K562 (cell line): ENCODE measurements at regions not wholly inside any gene's neighbourhood (a gene's known extent, or its start where the extent isn't known, plus 50 kb on each side); places are given as distances from the start of the nearest gene placed in this dataset.

Experiments used
- ATAC-seq: fragments of 200-7000 bp; cut with Tn5 transposase; 3 replicates; pipeline ENCODE4 v1.9.1; 2020; ENCODE audit warnings: moderate library complexity
- BruUV-seq: library from RNA; stranded (reverse); fragments of 400-500 nt; replicated peaks from 2 replicates; lab custom pipeline; 2021; lab: Mats Ljungman, UMichigan
- CTCF ChIA-PET: fragments of 300-600 bp; formaldehyde crosslinking; extraction: SDS; loops from one replicate; lab custom pipeline; 2021; ENCODE audit warnings: low intra/inter-chr PET ratio; lab: Yijun Ruan, JAX
- POLR2A ChIA-PET: fragments of 300-600, 350-650 bp; sonication (Branson Sonifier 250); formaldehyde crosslinking; extraction: SDS; loops from one replicate; lab custom pipeline; 2021; ENCODE audit warnings: antibody characterized with exemption, inconsistent platforms; lab: Yijun Ruan, JAX
- DNase-seq, 4 experiments: peaks; one replicate each; pipeline versions ENCODE4 v3.0.0 to v3.0.0-alpha.2; 2011 to 2018; ENCODE audit warnings: low spot score in 3 of 4, mixed read lengths in 3 of 4; ENCODE audit errors: extremely low read depth in 1 of 4
- FAIRE-seq: peaks from 2 replicates; lab custom pipeline; 2011; peaks lifted over from hg19 to GRCh38; lab: Jason Lieb, UNC
- H2AFZ ChIP-seq: 2 replicates; pipeline ENCODE4 v1.6.0; 2011; ENCODE audit warnings: low read depth, low read length, control low read depth, inconsistent platforms
- H3K27ac ChIP-seq: fragments of 200-600 bp; 3 replicates; pipeline ENCODE4 v1.8.0; 2011; ENCODE audit warnings: low read depth, mild to moderate bottlenecking, control low read depth, inconsistent platforms, low read length, moderate library complexity, mixed read lengths; ENCODE audit errors: extremely low read depth
- H3K27me3 ChIP-seq, 2 experiments: fragments of 300-600 bp in 1 of 2; 2 replicates in 1 of 2; 3 replicates in 1 of 2; pipeline versions ENCODE4 v1.6.0 to v1.8.0; 2011; ENCODE audit warnings: inconsistent platforms in 2 of 2, low read length in 2 of 2, mild to moderate bottlenecking in 1 of 2, mixed read lengths in 1 of 2, moderate library complexity in 1 of 2; ENCODE audit not compliant: control insufficient read depth in 2 of 2, insufficient read depth in 2 of 2
- H3K36me3 ChIP-seq: fragments of 300-600 bp; 3 replicates; pipeline ENCODE4 v1.8.0; 2011; ENCODE audit warnings: mild to moderate bottlenecking, low read length, inconsistent platforms; ENCODE audit not compliant: control insufficient read depth, insufficient read depth
- H3K4me1 ChIP-seq, 2 experiments: fragments of 200-600 bp in 1 of 2; replicated peaks in 1 of 2; 2 replicates in 1 of 2; 3 replicates in 1 of 2; pipeline versions ENCODE4 v1.5.1 to v1.8.0; 2011; ENCODE audit warnings: inconsistent platforms in 2 of 2, low read length in 2 of 2, mild to moderate bottlenecking in 1 of 2, mixed read lengths in 1 of 2, moderate library complexity in 1 of 2; ENCODE audit not compliant: control insufficient read depth in 2 of 2, insufficient read depth in 2 of 2
- H3K4me2 ChIP-seq: 2 replicates; pipeline ENCODE4 v1.6.1; 2011; ENCODE audit warnings: low read length, control low read depth, inconsistent platforms, mixed read lengths; ENCODE audit not compliant: insufficient read depth
- H3K4me3 ChIP-seq: fragments of 200-600 bp; sonication (generic), shearing (Covaris generic); 2 replicates; pipeline ENCODE4 v1.5.1; 2016; ENCODE audit warnings: control low read depth, inconsistent platforms
- H3K79me2 ChIP-seq: fragments of 200-600 bp; 3 replicates; pipeline ENCODE4 v1.8.0; 2011; ENCODE audit warnings: low read length, inconsistent platforms; ENCODE audit not compliant: control insufficient read depth, insufficient read depth
- H3K9ac ChIP-seq, 2 experiments: 2 replicates each; pipeline versions ENCODE4 v1.6.0 to v1.6.1; 2011; ENCODE audit warnings: low read depth in 2 of 2, low read length in 2 of 2, control low read depth in 1 of 2, inconsistent platforms in 1 of 2, mild to moderate bottlenecking in 1 of 2, mixed read lengths in 1 of 2; ENCODE audit not compliant: insufficient read depth in 1 of 2
- H3K9me1 ChIP-seq: one replicate; pipeline ENCODE4 v1.6.0; 2011; ENCODE audit warnings: inconsistent platforms, mild to moderate bottlenecking, low read length, moderate library complexity; ENCODE audit not compliant: control insufficient read depth, insufficient read depth
- H3K9me3 ChIP-seq: replicated peaks from 2 replicates; pipeline ENCODE4 v1.5.1; 2011; ENCODE audit warnings: low read depth, low read length, inconsistent platforms; ENCODE audit not compliant: control insufficient read depth, insufficient read depth
- H4K20me1 ChIP-seq: replicated peaks from 2 replicates; pipeline ENCODE4 v1.6.1; 2011; ENCODE audit warnings: low read length, inconsistent platforms, mixed read lengths; ENCODE audit not compliant: control insufficient read depth, insufficient read depth
- WGBS: fragments of 100-300 bp; shearing (Covaris generic); methylation state at CpG from one replicate; pipeline ENCODE4 v1.1.6; 2016; ENCODE audit warnings: low coverage, mixed read lengths; ENCODE audit not compliant: insufficient coverage; ENCODE audit errors: missing lambda C conversion rate; 5-methylcytosine and 5-hydroxymethylcytosine counted together
- in situ Hi-C: fragments of 300-500 bp; cut with MboI; formaldehyde crosslinking; loops from 4 replicates; pipeline ENCODE4 v1.15.0; 2018; ENCODE audit warnings: inconsistent platforms, mixed read lengths
- intact Hi-C: fragments of 100-400 bp; cut with micrococcal nuclease; formaldehyde crosslinking; loops from 2 replicates; pipeline ENCODE4 v1.14.2; 2022
- TF ChIP-seq, protein P1 (sequence below): fragments of 450-650 bp; formaldehyde crosslinking; IDR thresholded peaks from 2 replicates; pipeline ENCODE4 v1.4.0; 2020; ENCODE audit warnings: mild to moderate bottlenecking, mixed read lengths
- TF ChIP-seq, protein P2 (sequence below): sonication (generic); formaldehyde crosslinking; IDR thresholded peaks from 2 replicates; pipeline ENCODE4 v1.8.0; 2022; ENCODE audit warnings: missing genetic modification reagents, mild to moderate bottlenecking, borderline replicate concordance
- TF ChIP-seq, protein P3 (sequence below): sonication (generic); formaldehyde crosslinking; IDR thresholded peaks from 2 replicates; pipeline ENCODE4 v1.8.1; 2022; ENCODE audit warnings: missing genetic modification reagents

DNA sequence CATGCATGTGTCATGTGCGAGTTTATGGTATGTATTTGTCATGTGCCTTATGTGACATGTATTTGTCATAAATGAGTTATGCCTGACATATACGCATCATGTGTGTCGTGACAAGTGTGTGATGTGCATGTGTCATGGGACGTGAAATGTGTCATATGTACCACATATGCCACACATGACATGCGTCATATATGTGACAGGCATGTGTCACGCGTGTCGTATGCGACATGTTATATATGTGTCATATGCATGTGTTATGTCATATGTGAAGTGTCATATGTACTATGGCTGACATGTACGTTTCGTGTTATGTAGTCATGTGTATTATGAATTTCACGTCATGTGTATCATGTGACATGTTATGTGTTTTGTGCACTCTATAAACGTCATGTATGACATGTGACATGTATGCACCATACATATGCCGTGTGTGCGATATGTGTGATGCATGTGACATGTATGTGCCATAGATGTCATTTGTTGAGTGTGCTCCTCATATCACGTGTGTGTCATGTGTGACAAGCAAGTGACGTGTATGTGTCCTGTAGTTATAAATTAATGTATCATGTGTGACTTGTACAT, 2152.3 kb upstream of the PIK3C3 start:
- Histone ChIP-seq H3K79me2 (no peaks in the 10 kb centered on the region), H2AFZ (no peak overlapping the region), H3K9me3 (peaks cover 28% of the 10 kb centered on the region), H3K27ac (no peak overlapping the region), H3K9me1 (no peaks in the 10 kb centered on the region), H3K4me3 (no peak overlapping the region), H3K27me3 (no peaks in the 10 kb centered on the region; a peak in 1 of 5 replicates), H4K20me1 (no peaks in the 10 kb centered on the region), H3K4me1 (no peaks in the 10 kb centered on the region), H3K4me2 (no peak overlapping the region), H3K36me3 (no peaks in the 10 kb centered on the region), H3K9ac (no peak overlapping the region)
- TF ChIP-seq, protein P1, sequence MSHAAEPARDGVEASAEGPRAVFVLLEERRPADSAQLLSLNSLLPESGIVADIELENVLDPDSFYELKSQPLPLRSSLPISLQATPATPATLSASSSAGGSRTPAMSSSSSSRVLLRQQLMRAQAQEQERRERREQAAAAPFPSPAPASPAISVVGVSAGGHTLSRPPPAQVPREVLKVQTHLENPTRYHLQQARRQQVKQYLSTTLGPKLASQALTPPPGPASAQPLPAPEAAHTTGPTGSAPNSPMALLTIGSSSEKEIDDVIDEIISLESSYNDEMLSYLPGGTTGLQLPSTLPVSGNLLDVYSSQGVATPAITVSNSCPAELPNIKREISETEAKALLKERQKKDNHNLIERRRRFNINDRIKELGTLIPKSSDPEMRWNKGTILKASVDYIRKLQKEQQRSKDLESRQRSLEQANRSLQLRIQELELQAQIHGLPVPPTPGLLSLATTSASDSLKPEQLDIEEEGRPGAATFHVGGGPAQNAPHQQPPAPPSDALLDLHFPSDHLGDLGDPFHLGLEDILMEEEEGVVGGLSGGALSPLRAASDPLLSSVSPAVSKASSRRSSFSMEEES (CRISPR knock-in tag), result peak; percentile 82
- TF ChIP-seq, protein P2, sequence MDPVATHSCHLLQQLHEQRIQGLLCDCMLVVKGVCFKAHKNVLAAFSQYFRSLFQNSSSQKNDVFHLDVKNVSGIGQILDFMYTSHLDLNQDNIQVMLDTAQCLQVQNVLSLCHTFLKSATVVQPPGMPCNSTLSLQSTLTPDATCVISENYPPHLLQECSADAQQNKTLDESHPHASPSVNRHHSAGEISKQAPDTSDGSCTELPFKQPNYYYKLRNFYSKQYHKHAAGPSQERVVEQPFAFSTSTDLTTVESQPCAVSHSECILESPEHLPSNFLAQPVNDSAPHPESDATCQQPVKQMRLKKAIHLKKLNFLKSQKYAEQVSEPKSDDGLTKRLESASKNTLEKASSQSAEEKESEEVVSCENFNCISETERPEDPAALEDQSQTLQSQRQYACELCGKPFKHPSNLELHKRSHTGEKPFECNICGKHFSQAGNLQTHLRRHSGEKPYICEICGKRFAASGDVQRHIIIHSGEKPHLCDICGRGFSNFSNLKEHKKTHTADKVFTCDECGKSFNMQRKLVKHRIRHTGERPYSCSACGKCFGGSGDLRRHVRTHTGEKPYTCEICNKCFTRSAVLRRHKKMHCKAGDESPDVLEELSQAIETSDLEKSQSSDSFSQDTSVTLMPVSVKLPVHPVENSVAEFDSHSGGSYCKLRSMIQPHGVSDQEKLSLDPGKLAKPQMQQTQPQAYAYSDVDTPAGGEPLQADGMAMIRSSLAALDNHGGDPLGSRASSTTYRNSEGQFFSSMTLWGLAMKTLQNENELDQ (CRISPR knock-in tag), result no peak
- TF ChIP-seq, protein P3, sequence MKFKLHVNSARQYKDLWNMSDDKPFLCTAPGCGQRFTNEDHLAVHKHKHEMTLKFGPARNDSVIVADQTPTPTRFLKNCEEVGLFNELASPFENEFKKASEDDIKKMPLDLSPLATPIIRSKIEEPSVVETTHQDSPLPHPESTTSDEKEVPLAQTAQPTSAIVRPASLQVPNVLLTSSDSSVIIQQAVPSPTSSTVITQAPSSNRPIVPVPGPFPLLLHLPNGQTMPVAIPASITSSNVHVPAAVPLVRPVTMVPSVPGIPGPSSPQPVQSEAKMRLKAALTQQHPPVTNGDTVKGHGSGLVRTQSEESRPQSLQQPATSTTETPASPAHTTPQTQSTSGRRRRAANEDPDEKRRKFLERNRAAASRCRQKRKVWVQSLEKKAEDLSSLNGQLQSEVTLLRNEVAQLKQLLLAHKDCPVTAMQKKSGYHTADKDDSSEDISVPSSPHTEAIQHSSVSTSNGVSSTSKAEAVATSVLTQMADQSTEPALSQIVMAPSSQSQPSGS (CRISPR knock-in tag), result 0 out of 2 replicates have a peak, but pooled peaks have one; percentile 27
- no peak for ATAC-seq
- intact Hi-C loops (no loop called here), in situ Hi-C loops (no loop called here)
- FAIRE-seq, result no peak
- CTCF ChIA-PET, result no interaction called here
- DNase-seq, result no peak
- 29% methylated on average over 17 of the region's 17 CpGs for WGBS
- BruUV-seq, result no TSS peak
- POLR2A ChIA-PET, result no interaction called here
